Upper lobe of left lung (tissue), 6 donors: ENCODE measurements at regions not wholly inside any gene's neighbourhood (a gene's known extent, or its start where the extent isn't known, plus 50 kb on each side); places are given as distances from the start of the nearest gene placed in this dataset.
"Not testable (repeated sequence)": the region's sequence is repeated elsewhere in the genome, so short reads cannot be mapped to it uniquely, and the experiment has no call there.

Source experiments
- ATAC-seq, 2 donors: fragments of 200-7000 bp; cut with Tn5 transposase; one replicate each; pipeline ENCODE4 v1.9.1; 2022; ENCODE audit warnings: mild to moderate bottlenecking in 2 of 2, moderate library complexity in 2 of 2; ENCODE audit not compliant: low FRiP score in 2 of 2
- DNase-seq, 2 donors: peaks; one replicate each; pipeline ENCODE4 v3.0.0-alpha.2; 2019 to 2020
- H3K27ac ChIP-seq, 4 donors: fragments of 200-600 bp; sonication (generic); one replicate each; pipeline ENCODE4 v1.5.1; 2016 to 2019
- H3K27me3 ChIP-seq, 4 donors: fragments of 200-600 bp; sonication (generic); one replicate each; pipeline ENCODE4 v1.5.1; 2017 to 2019
- H3K36me3 ChIP-seq, 4 donors: fragments of 200-600 bp; sonication (generic); one replicate each; pipeline ENCODE4 v1.5.1; 2016 to 2019
- H3K4me1 ChIP-seq, 4 donors: fragments of 200-600 bp; sonication (generic); one replicate each; pipeline ENCODE4 v1.5.1; 2018 to 2019
- H3K4me3 ChIP-seq, 4 donors: fragments of 200-600 bp; sonication (generic); one replicate each; pipeline ENCODE4 v1.5.1; 2017 to 2019; ENCODE audit warnings: mild to moderate bottlenecking in 2 of 4, moderate library complexity in 1 of 4
- H3K9me3 ChIP-seq, 4 donors: fragments of 200-600 bp; sonication (generic); one replicate each; pipeline ENCODE4 v1.5.1; 2018 to 2019
- EP300 ChIP-seq, 4 donors: sonication (generic); formaldehyde crosslinking; IDR thresholded peaks; one replicate each; pipeline ENCODE4 v1.5.1; 2017; ENCODE audit warnings: antibody characterized with exemption in 4 of 4, control low read depth in 2 of 4
- POLR2A ChIP-seq, 4 donors: fragments of 450-650 bp; IDR thresholded peaks; one replicate each; pipeline ENCODE4 v1.5.1; 2016 to 2017; ENCODE audit warnings: antibody characterized with exemption in 4 of 4, mild to moderate bottlenecking in 2 of 4
- POLR2AphosphoS5 ChIP-seq, 2 donors: sonication (generic); formaldehyde crosslinking; IDR thresholded peaks; one replicate each; pipeline ENCODE4 v1.5.1; 2017; ENCODE audit warnings: antibody characterized with exemption in 2 of 2
- WGBS, 2 donors: methylation state at CpG; one replicate each; pipeline ENCODE4 v1.1.5; 2017 to 2018; 5-methylcytosine and 5-hydroxymethylcytosine counted together
- TF ChIP-seq, protein P1 (sequence below), 6 experiments: fragments of 450-650 bp in 4 of 6; fragments of 200-600 bp in 2 of 6; sonication (generic) in 2 of 6; IDR thresholded peaks; one replicate each; pipeline ENCODE4 v1.5.1; 2016 to 2019; ENCODE audit warnings: antibody characterized with exemption in 6 of 6
- donor health status: DM: no; HTN: no; CAD: no; lungs with moderate emphysema.
- donor health status: DM: no; HTN: yes; CAD: no; lungs with severe emphysema.

DNA sequence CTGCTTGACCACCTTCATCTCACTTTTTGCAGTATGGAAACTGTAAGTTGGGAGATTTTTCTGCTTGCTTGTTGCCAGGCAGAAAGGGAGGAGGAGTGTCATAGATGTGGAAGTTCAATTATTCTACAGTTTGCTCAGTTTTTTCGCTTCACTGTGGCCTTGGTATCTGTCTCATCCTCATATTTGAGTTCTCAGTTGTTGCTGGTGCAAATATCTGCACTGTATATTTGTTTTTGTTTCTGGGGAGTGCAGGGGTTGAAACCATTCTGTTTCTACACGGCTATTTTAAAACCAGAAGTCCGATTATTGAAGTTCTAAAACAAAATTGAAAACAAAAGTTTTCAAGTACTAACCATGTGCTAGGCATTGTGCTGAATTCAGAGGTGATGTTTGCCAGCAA, 153.4 kb downstream of the JRKL start:
- no peak for DNase-seq
- 86 to 87% methylated on average over 3 of the region's 3 CpGs for WGBS, 2 donors
- Histone ChIP-seq H3K4me3 (no peak overlapping the region), H3K27ac (no peak overlapping the region), H3K9me3 (no peaks in the 10 kb centered on the region), H3K27me3 (no peaks in the 10 kb centered on the region), H3K36me3 (no peaks in the 10 kb centered on the region), H3K4me1 (no peaks in the 10 kb centered on the region)
- ATAC-seq, result no peak
- TF ChIP-seq EP300 (IDR thresholded peaks at IDR 0.05) (no peak), POLR2A (IDR thresholded peaks at IDR 0.05) (no peak), POLR2AphosphoS5 (IDR thresholded peaks at IDR 0.05) (no peak)
- TF ChIP-seq, protein P1, sequence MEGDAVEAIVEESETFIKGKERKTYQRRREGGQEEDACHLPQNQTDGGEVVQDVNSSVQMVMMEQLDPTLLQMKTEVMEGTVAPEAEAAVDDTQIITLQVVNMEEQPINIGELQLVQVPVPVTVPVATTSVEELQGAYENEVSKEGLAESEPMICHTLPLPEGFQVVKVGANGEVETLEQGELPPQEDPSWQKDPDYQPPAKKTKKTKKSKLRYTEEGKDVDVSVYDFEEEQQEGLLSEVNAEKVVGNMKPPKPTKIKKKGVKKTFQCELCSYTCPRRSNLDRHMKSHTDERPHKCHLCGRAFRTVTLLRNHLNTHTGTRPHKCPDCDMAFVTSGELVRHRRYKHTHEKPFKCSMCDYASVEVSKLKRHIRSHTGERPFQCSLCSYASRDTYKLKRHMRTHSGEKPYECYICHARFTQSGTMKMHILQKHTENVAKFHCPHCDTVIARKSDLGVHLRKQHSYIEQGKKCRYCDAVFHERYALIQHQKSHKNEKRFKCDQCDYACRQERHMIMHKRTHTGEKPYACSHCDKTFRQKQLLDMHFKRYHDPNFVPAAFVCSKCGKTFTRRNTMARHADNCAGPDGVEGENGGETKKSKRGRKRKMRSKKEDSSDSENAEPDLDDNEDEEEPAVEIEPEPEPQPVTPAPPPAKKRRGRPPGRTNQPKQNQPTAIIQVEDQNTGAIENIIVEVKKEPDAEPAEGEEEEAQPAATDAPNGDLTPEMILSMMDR (IDR thresholded peaks at IDR 0.05), result no peak

DNA sequence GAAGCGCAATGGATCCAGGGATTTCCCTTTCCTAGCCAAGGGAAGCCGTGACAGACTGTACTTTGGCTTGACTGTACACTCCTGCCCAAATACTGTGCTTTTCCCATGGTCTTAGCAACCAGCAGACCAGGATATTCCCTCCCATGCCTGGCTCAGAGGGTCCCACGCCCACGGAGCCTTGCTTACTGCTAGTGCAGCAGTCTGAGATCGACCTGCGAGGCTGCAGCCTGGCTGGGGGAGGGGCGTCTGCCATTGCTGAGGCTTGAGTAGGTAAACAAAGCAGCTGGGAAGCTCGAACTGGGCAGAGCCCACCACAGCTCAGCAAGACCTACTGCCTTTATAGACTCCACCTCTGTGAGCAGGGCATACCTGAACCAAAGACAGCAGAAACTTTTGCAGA, 155.4 kb downstream of the JRKL start:
- not testable (repeated sequence) for H3K4me1 ChIP-seq
- WGBS, 2 donors, result 58 to 80% methylated on average over 7 to 8 of the region's 8 CpGs

DNA sequence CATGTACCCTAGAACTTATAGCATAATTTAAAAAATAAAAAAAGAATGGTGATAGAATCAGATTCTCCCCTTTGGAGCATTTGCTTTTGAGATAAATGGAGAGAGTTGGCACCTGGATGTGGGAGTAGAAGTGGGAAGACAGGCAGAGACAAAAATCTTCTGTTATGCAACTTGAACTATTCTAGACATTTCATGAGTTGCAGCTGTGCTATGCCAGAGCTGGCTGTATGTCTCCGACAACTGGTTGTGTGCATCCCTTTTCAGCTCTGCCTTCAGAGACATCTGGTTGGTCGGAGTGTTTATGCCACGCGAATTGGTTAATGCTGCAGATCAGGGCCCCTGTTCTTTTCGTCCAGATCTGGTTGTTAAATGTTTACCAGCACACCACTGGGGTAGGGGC, 161.3 kb downstream of the JRKL start:
- H3K36me3 ChIP-seq, result no peaks in the 10 kb centered on the region
- no peaks in the 10 kb centered on the region for H3K4me1 ChIP-seq
- H3K4me3 ChIP-seq, result no peak overlapping the region
- TF ChIP-seq EP300 (IDR thresholded peaks at IDR 0.05) (no peak), POLR2A (IDR thresholded peaks at IDR 0.05) (no peak), POLR2AphosphoS5 (IDR thresholded peaks at IDR 0.05) (no peak)
- TF ChIP-seq, protein P1 (IDR thresholded peaks at IDR 0.05), result no peak
- 87 to 88% methylated on average over 5 of the region's 5 CpGs for WGBS, 2 donors
- no peaks in the 10 kb centered on the region for H3K27me3 ChIP-seq
- ATAC-seq (no peak), DNase-seq (no peak)
- no peak overlapping the region for H3K27ac ChIP-seq
- H3K9me3 ChIP-seq, result no peaks in the 10 kb centered on the region

More for the DNA sequence above, 155.4 kb downstream of the JRKL start:
- DNase-seq, result peak in 1 of 2 donors; percentile 39
- H3K4me3 ChIP-seq, H3K36me3 ChIP-seq, H3K27ac ChIP-seq, ATAC-seq, H3K9me3 ChIP-seq, H3K27me3 ChIP-seq: not testable (repeated sequence)

DNA sequence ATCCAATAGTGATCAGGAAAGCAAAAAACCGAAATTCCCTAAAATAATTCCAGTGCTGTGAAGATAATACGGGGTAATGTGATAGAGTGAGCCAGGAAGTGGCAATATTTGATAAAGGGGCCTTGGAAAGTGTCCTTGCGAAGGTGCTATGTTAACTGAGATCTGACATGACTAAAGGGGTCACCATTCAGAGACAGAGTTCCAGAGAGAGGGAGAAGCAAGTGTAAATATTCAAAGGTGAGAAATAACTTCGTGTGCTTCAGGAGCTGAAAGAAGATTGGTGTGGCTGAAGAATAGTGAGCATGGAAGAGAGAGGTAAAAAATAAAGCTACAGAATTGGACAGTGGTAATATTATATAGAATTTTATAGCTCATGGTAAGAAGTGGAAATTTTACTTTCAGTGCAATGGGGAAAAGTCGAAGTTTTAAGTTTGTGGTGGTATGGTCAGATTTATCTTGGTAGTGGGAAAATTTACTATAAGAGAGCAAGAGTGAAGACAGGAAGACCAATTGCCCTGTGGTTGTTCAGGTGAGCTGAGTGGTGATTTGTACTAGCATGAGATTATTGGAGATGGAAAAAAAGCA, 164.5 kb downstream of the JRKL start:
- 66 to 74% methylated on average over 5 of the region's 5 CpGs for WGBS, 2 donors
- Histone ChIP-seq H3K4me3 (no peak overlapping the region), H3K9me3 (no peaks in the 10 kb centered on the region), H3K27me3 (no peaks in the 10 kb centered on the region), H3K27ac (no peak overlapping the region), H3K4me1 (no peaks in the 10 kb centered on the region), H3K36me3 (no peaks in the 10 kb centered on the region)
- TF ChIP-seq POLR2A (IDR thresholded peaks at IDR 0.05) (no peak), EP300 (IDR thresholded peaks at IDR 0.05) (no peak), POLR2AphosphoS5 (IDR thresholded peaks at IDR 0.05) (no peak)
- TF ChIP-seq, protein P1 (IDR thresholded peaks at IDR 0.05), result no peak
- ATAC-seq (no peak), DNase-seq (no peak)

DNA sequence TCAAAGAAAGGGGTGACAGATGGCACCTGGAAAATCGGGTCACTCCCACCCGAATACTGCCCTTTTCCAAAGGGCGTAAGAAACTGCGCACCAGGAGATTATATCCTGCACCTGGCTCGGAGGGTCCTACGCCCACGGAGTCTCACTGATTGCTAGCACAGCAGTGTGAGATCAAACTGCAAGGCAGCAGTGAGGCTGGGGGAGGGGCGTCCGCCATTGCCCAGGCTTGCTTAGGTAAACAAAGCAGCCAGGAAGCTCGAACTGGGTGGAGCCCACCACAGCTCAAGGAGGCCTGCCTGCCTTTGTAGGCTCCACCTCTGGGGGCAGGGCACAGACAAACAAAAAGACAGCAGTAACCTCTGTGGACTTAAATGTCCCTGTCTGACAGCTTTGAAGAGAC, 166.0 kb downstream of the JRKL start:
- DNase-seq, H3K9me3 ChIP-seq, ATAC-seq, H3K36me3 ChIP-seq, H3K27ac ChIP-seq, H3K27me3 ChIP-seq, H3K4me3 ChIP-seq, H3K4me1 ChIP-seq: not testable (repeated sequence)
- 85 to 98% methylated on average over 8 to 10 of the region's 10 CpGs for WGBS, 2 donors

DNA sequence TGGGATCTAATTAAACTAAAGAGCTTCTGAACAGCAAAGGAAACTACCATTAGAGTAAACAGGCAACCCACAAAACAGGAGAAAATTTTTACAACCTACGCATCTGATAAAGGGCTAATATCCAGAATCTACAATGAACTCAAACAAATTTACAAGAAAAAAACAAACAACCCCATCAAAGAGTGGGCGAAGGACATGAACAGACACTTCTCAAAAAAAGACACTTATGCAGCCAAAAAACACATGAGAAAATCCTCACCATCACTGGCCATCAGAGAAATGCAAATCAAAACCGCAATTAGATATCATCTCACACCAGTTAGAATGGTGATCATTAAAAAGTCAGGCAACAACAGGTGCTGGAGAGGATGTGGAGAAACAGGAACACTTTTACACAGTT, 170.9 kb downstream of the JRKL start:
- not testable (repeated sequence) for H3K9me3 ChIP-seq, H3K36me3 ChIP-seq, DNase-seq, H3K27me3 ChIP-seq, ATAC-seq, H3K4me1 ChIP-seq, H3K4me3 ChIP-seq, H3K27ac ChIP-seq
- WGBS, 2 donors, result 97 to 99% methylated on average over 3 of the region's 3 CpGs
